ENCODE measurements at regions not wholly inside any gene's neighbourhood (a gene's known extent, or its start where the extent isn't known, plus 50 kb on each side); places are given as distances from the start of the nearest gene placed in this dataset.

GRCh38 chr1:106780806-106781569 lies 275.5 kb upstream of the PRMT6 start:
- POLR2A ChIA-PET = no interaction called here
- intact Hi-C loops (cut with micrococcal nuclease; ENCODE audit: unreplicated experiment) = no loop called here
- DNase-seq = no peak
- Mint-ChIP-seq H3K36me3 (ENCODE audit: insufficient read depth, unreplicated experiment) (no peaks in the 10 kb centered on the region), H3K27me3 (ENCODE audit: insufficient read depth, unreplicated experiment) (peaks cover 7% of the 10 kb centered on the region), H3K4me3 (ENCODE audit: unreplicated experiment) (no peak overlapping the region), H3K27ac (ENCODE audit: unreplicated experiment) (no peak overlapping the region), H3K4me1 (ENCODE audit: low read depth, unreplicated experiment) (no peaks in the 10 kb centered on the region), H3K9me3 (ENCODE audit: unreplicated experiment) (no peaks in the 10 kb centered on the region)
- H3K4me3 ChIP-seq (ENCODE audit: low read depth, low read length) = no peak overlapping the region
- no peaks in the 10 kb centered on the region for H3K36me3 ChIP-seq (ENCODE audit: control insufficient read depth, insufficient read depth, low read length)
- BruUV-seq (replicated peaks) = no TSS peak
- H3K27me3 ChIP-seq (replicated peaks; ENCODE audit: control insufficient read depth, insufficient read depth, low read length) = no peaks in the 10 kb centered on the region
- H3K4me1 ChIP-seq = no peaks in the 10 kb centered on the region
- H3K9me3 ChIP-seq = no peaks in the 10 kb centered on the region
- CTCF ChIA-PET = no interaction called here
- no peak for TF ChIP-seq CTCF (IDR thresholded peaks at IDR 0.05; ENCODE audit: insufficient read depth in 1 of 2, low read depth in 1 of 2, low read length in 1 of 2, severe bottlenecking in 1 of 2, unreplicated experiment in 1 of 2)

DNA sequence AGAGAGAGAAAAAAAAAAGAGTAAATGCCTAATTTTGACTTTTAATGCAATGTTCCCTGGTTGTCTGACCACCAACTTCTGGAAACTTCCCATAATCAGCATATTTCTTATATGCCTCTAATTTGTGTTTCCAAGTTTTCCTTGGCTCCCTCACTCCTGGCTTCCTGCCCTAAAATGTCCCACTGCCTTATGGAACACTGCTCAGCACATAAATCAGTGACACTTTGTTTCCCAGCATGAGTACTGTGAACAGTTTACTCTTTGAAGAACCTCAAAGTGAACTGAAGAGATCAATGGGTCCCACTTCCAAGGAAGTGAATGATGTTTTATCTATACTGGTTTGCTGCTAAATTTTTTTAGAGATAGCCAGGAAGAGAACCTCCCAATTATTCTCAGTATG lies 271.3 kb upstream of the PRMT6 start:
- no peaks in the 10 kb centered on the region for H3K36me3 Mint-ChIP-seq (ENCODE audit: insufficient read depth, unreplicated experiment)
- no peaks in the 10 kb centered on the region for H3K4me1 Mint-ChIP-seq (ENCODE audit: low read depth, unreplicated experiment)
- Histone ChIP-seq H3K4me3 (ENCODE audit: low read depth, low read length) (no peak overlapping the region), H3K27me3 (replicated peaks; ENCODE audit: control insufficient read depth, insufficient read depth, low read length) (no peaks in the 10 kb centered on the region), H3K4me1 (no peaks in the 10 kb centered on the region), H3K36me3 (ENCODE audit: control insufficient read depth, insufficient read depth, low read length) (no peaks in the 10 kb centered on the region), H3K9me3 (no peaks in the 10 kb centered on the region)
- CTCF ChIA-PET = no interaction called here
- TF ChIP-seq CTCF (IDR thresholded peaks at IDR 0.05; ENCODE audit: insufficient read depth in 1 of 2, low read depth in 1 of 2, low read length in 1 of 2, severe bottlenecking in 1 of 2, unreplicated experiment in 1 of 2) = no peak
- intact Hi-C loops (cut with micrococcal nuclease; ENCODE audit: unreplicated experiment) = no loop called here
- no peak overlapping the region for H3K27ac Mint-ChIP-seq (ENCODE audit: unreplicated experiment)
- POLR2A ChIA-PET = no interaction called here
- DNase-seq = no peak
- H3K4me3 Mint-ChIP-seq (ENCODE audit: unreplicated experiment) = no peak overlapping the region
- H3K9me3 Mint-ChIP-seq (ENCODE audit: unreplicated experiment) = no peaks in the 10 kb centered on the region
- no TSS peak for BruUV-seq (replicated peaks)
- peaks cover 10% of the 10 kb centered on the region for H3K27me3 Mint-ChIP-seq (ENCODE audit: insufficient read depth, unreplicated experiment)

DNA sequence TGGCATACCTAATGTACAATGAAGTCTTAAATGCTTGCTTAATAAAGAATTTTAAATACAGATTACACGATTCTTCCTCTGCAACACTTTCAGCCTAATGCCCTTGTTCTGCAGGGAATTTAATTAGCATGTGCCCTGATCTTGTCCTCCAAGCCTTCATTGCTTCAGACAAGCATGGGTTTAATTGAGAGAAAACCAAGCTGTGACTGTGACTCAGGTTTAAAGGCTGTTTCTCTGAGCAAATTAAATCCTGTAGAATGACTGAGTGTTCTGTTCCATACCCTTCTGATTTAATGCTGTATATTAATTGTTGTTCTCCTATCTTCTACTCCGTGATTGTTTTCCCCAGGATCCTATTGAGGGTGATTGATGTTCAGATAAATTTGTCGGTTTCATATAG lies 269.0 kb upstream of the PRMT6 start:
- ChIA-PET CTCF (no interaction called here), POLR2A (no interaction called here)
- Mint-ChIP-seq H3K9me3 (ENCODE audit: unreplicated experiment) (no peaks in the 10 kb centered on the region), H3K4me1 (ENCODE audit: low read depth, unreplicated experiment) (no peaks in the 10 kb centered on the region), H3K27me3 (ENCODE audit: insufficient read depth, unreplicated experiment) (peaks cover 4% of the 10 kb centered on the region), H3K4me3 (ENCODE audit: unreplicated experiment) (no peak overlapping the region), H3K36me3 (ENCODE audit: insufficient read depth, unreplicated experiment) (no peaks in the 10 kb centered on the region), H3K27ac (ENCODE audit: unreplicated experiment) (no peak overlapping the region)
- DNase-seq = no peak
- H3K4me3 ChIP-seq (ENCODE audit: low read depth, low read length) = no peak overlapping the region
- TF ChIP-seq CTCF (IDR thresholded peaks at IDR 0.05; ENCODE audit: insufficient read depth in 1 of 2, low read depth in 1 of 2, low read length in 1 of 2, severe bottlenecking in 1 of 2, unreplicated experiment in 1 of 2) = no peak
- no TSS peak for BruUV-seq (replicated peaks)
- H3K27me3 ChIP-seq (replicated peaks; ENCODE audit: control insufficient read depth, insufficient read depth, low read length) = no peaks in the 10 kb centered on the region
- H3K36me3 ChIP-seq (ENCODE audit: control insufficient read depth, insufficient read depth, low read length) = no peaks in the 10 kb centered on the region
- H3K4me1 ChIP-seq = no peaks in the 10 kb centered on the region
- H3K9me3 ChIP-seq = no peaks in the 10 kb centered on the region
- intact Hi-C loops (cut with micrococcal nuclease; ENCODE audit: unreplicated experiment) = no loop called here
